ENCODE measurements at regions not wholly inside any gene's neighbourhood (a gene's known extent, or its start where the extent isn't known, plus 50 kb on each side); places are given as distances from the start of the nearest gene placed in this dataset.

DNA sequence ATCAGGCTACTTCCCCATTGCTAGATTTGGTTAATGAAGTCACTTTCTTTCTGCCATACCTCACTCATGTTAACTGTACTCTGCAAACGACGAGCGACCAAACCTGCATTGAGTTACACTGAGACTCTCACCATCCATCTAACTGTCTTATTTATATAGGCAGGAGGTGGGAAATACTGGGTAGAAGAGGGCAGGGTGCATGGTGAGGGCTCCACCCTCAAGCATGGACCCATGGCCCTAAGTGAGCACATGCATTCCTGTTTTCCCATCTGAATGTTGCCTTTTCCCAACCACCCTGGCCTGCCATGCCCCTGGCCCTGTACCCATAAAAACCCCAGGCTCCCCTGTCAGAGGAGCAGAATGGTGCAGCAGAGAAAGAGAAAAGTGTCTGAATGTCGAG, 52.7 kb upstream of the IL6ST start:
- TF ChIP-seq, protein P1, sequence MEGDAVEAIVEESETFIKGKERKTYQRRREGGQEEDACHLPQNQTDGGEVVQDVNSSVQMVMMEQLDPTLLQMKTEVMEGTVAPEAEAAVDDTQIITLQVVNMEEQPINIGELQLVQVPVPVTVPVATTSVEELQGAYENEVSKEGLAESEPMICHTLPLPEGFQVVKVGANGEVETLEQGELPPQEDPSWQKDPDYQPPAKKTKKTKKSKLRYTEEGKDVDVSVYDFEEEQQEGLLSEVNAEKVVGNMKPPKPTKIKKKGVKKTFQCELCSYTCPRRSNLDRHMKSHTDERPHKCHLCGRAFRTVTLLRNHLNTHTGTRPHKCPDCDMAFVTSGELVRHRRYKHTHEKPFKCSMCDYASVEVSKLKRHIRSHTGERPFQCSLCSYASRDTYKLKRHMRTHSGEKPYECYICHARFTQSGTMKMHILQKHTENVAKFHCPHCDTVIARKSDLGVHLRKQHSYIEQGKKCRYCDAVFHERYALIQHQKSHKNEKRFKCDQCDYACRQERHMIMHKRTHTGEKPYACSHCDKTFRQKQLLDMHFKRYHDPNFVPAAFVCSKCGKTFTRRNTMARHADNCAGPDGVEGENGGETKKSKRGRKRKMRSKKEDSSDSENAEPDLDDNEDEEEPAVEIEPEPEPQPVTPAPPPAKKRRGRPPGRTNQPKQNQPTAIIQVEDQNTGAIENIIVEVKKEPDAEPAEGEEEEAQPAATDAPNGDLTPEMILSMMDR (conservative IDR thresholded peaks at IDR 0.05; ENCODE audit: low read depth in 2 of 2): no peak
- TF ChIP-seq POLR2AphosphoS5 (IDR thresholded peaks at IDR 0.05; ENCODE audit: low read depth): no peak
- no peak for TF ChIP-seq EZH2 (IDR thresholded peaks at IDR 0.05; ENCODE audit: low read depth, unreplicated experiment)
- no peak for TF ChIP-seq REST (IDR thresholded peaks at IDR 0.05; ENCODE audit: unreplicated experiment)
- no peak for TF ChIP-seq JUNB (IDR thresholded peaks at IDR 0.05; ENCODE audit: unreplicated experiment)
- TF ChIP-seq ETS1 (IDR thresholded peaks at IDR 0.05): no peak
- TF ChIP-seq NANOG (IDR thresholded peaks at IDR 0.05; ENCODE audit: borderline replicate concordance): no peak
- no peak for TF ChIP-seq CREB1 (CRISPR knock-in tag; IDR thresholded peaks at IDR 0.05; ENCODE audit: low read depth)
